BJ (cell line): ENCODE measurements at regions not wholly inside any gene's neighbourhood (a gene's known extent, or its start where the extent isn't known, plus 50 kb on each side); places are given as distances from the start of the nearest gene placed in this dataset.

Source experiments
- CTCF ChIA-PET: fragments of 350-600 bp; formaldehyde crosslinking; extraction: SDS; loops from one replicate; lab custom pipeline; 2021; ENCODE audit warnings: antibody characterized with exemption, inconsistent platforms; lab: Yijun Ruan, JAX
- POLR2A ChIA-PET: fragments of 300-600 bp; sonication (Branson Sonifier 250); formaldehyde crosslinking; extraction: SDS; loops from one replicate; lab custom pipeline; 2021; ENCODE audit warnings: antibody characterized with exemption; lab: Charles Lee
- DNase-seq: peaks from one replicate; pipeline ENCODE4 v3.0.0-alpha.2; 2011; ENCODE audit warnings: low read depth
- H3K27me3 ChIP-seq: 2 replicates; pipeline ENCODE4 v1.6.0; 2011; ENCODE audit warnings: low read length; ENCODE audit not compliant: control insufficient read depth, insufficient read depth
- H3K36me3 ChIP-seq: 2 replicates; pipeline ENCODE4 v1.5.1; 2011; ENCODE audit warnings: low read length; ENCODE audit not compliant: control insufficient read depth, insufficient read depth
- H3K4me3 ChIP-seq: 2 replicates; pipeline ENCODE4 v1.5.1; 2011; ENCODE audit warnings: low read depth, mild to moderate bottlenecking, control low read depth, low read length
- TF ChIP-seq, protein P1 (sequence below): IDR thresholded peaks from 2 replicates; pipeline ENCODE4 v1.5.1; 2011; ENCODE audit warnings: low read depth, mild to moderate bottlenecking, control low read depth, inconsistent platforms, low read length, moderate library complexity; ENCODE audit not compliant: insufficient read depth

DNA sequence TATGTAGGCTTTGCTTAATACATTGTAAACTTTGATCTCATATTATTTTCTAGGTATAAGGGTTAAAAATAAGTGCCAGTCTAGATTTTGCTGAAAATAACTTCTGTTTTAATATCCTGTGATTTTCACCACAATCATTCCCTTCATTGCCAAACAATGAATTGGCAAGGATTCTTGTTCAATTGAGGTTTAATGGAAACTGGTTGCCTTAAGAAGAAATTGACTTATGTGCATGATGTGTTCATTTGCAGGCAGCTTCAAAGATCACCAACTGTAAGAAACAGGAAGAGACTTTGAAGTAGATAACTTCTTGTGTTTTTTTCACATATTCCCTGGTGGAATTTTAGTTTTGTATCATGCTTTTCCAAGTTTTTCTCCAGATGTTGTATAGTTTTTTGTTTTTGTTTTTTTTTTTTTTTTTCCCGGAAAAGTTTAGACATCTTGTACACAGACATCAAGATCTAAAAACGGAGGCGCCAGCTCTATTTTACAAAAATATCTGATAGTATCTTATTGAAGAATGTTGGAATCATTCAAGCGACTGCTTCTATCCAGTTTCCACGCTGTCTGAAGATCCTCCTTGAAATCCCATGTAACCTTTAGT is 108.3 kb downstream of the POSTN start:
- Histone ChIP-seq H3K4me3 (no peak overlapping the region), H3K27me3 (no peaks in the 10 kb centered on the region), H3K36me3 (no peaks in the 10 kb centered on the region)
- TF ChIP-seq, protein P1, sequence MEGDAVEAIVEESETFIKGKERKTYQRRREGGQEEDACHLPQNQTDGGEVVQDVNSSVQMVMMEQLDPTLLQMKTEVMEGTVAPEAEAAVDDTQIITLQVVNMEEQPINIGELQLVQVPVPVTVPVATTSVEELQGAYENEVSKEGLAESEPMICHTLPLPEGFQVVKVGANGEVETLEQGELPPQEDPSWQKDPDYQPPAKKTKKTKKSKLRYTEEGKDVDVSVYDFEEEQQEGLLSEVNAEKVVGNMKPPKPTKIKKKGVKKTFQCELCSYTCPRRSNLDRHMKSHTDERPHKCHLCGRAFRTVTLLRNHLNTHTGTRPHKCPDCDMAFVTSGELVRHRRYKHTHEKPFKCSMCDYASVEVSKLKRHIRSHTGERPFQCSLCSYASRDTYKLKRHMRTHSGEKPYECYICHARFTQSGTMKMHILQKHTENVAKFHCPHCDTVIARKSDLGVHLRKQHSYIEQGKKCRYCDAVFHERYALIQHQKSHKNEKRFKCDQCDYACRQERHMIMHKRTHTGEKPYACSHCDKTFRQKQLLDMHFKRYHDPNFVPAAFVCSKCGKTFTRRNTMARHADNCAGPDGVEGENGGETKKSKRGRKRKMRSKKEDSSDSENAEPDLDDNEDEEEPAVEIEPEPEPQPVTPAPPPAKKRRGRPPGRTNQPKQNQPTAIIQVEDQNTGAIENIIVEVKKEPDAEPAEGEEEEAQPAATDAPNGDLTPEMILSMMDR, result no peak
- ChIA-PET CTCF (no interaction called here), POLR2A (no interaction called here)
- DNase-seq, result no peak

DNA sequence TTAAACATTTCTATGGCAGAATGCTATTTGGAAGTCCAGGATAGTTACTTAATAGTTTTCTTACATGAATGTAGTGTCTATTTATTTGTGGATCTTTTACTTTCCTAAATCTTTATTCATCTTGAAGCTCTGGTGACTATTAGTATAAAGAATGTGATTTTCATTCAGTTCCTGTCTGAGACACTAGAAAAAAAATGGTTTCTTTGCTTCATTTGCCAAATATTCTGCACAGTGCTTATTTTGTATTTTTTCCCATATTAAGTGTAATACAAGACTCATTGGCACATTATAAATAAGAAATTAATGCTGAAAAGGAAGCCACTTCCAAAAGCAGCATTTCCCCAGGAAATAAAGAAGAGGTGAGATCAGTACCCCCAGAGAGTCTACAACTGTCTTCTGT is 109.8 kb downstream of the POSTN start:
- TF ChIP-seq, protein P1, result no peak
- no peak for DNase-seq
- Histone ChIP-seq H3K4me3 (no peak overlapping the region), H3K27me3 (no peaks in the 10 kb centered on the region), H3K36me3 (no peaks in the 10 kb centered on the region)
- ChIA-PET CTCF (no interaction called here), POLR2A (no interaction called here)

DNA sequence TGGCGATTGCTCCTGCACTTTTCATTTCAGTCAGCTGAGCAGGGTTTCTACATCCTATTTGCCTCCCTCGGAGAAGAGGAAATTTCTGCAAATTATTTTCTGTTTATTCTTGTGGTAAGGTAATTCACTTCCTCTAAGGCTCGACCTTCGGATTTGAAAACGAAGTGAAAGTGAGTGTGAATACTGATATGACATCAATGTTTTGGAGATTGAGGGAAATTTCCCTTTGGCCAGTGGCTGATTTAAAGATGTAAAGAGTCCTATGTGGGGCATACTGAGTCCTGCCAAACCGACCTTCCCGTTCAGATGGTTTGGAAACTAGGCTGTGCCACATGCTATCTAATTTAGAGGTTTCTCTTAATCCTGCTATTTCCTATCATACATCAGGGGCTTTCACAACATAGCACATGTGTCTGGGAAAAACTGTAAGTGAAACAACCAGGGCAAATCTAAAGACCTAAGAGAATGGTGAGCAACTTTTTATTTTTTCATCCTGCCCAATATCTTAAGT is 112.3 kb downstream of the POSTN start:
- TF ChIP-seq, protein P1, result no peak
- ChIA-PET POLR2A (no interaction called here), CTCF (no interaction called here)
- DNase-seq, result no peak
- no peaks in the 10 kb centered on the region for H3K27me3 ChIP-seq
- H3K36me3 ChIP-seq, result no peaks in the 10 kb centered on the region
- H3K4me3 ChIP-seq, result no peak overlapping the region

DNA sequence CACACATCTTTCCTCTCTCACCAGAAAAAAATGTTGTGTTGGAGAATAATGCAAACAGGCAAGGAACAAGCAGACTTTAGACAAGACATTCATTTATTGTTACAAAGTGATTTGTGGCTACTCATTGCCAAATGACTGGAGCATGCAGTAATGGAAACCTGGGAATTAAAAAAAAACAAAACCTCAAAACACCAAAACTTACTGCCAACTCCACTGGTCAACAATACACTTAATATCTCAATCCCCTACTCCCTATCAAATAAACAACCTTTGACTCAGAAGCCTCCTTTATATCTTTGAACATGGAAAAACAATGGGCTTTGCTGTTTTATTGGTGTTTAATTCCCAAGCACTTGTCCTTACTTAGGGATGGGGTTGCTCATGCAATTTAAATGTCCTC is 112.8 kb downstream of the POSTN start:
- no peak overlapping the region for H3K4me3 ChIP-seq
- TF ChIP-seq, protein P1, result no peak
- H3K27me3 ChIP-seq, result no peaks in the 10 kb centered on the region
- ChIA-PET CTCF (interaction anchor here (1.0 kb wide), 1 partner anchor 9 kb away, joined by 3 read pairs; no protein-coding TSS in a partner anchor), POLR2A (no interaction called here)
- DNase-seq, result no peak
- no peaks in the 10 kb centered on the region for H3K36me3 ChIP-seq

DNA sequence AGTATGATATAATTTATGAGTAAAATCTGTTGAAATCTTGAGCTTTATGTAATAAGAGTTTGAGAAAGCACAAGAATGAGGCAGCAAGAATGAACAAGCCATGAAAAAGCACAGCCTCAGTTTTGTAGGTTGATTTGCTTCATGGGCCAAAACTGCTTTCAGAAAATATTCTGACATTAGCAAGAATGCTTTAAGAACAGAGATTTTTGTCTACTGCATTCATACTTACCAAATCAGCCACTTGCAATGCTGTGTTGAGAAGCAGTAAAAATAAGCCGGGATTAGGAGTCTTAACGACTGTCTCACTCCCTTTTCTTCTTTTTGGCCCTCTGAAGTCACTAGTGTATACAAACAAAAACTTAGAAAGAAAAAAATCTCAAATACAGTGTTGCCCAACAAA is 114.5 kb downstream of the POSTN start:
- CTCF ChIA-PET, result interaction anchor here (0.8 kb wide), 1 partner anchor 159 kb away, joined by 3 read pairs; no protein-coding TSS in a partner anchor
- Histone ChIP-seq H3K27me3 (no peaks in the 10 kb centered on the region), H3K4me3 (no peak overlapping the region), H3K36me3 (no peaks in the 10 kb centered on the region)
- POLR2A ChIA-PET, result no interaction called here
- DNase-seq, result no peak
- TF ChIP-seq, protein P1, result no peak
